ENCODE measurements at regions not wholly inside any gene's neighbourhood (a gene's known extent, or its start where the extent isn't known, plus 50 kb on each side); places are given as distances from the start of the nearest gene placed in this dataset.

- peak; percentile 54 for DNase-seq (ENCODE audit: low spot score)
- TF ChIP-seq CTCF (conservative IDR thresholded peaks at IDR 0.05; ENCODE audit: low read depth): no peak
- no peak overlapping the region for H3K27ac ChIP-seq
- ChIA-PET POLR2A (ENCODE audit: low non-redundant PET) (interaction anchor here (0.5 kb wide), 1 partner anchor 679 kb away, joined by 6 read pairs; no protein-coding TSS in a partner anchor), CTCF (interaction anchor here (0.8 to 1.3 kb wide), 3 partner anchors 466 to 1050 kb away, joined by 3 to 17 read pairs (median 4); no protein-coding TSS in a partner anchor)
These were observed 142.3 kb upstream of the RASGRP1 start for GRCh38 chr15:38706956-38707355.

- CTCF ChIA-PET: interaction anchor here (0.5 to 1.3 kb wide), 15 partner anchors 8 to 1737 kb away, joined by 3 to 17 read pairs (median 4); partner anchors contain the start of gene THBS1
- peak; percentile 54 for DNase-seq (ENCODE audit: low spot score)
- peak; percentile 82 for TF ChIP-seq CTCF (conservative IDR thresholded peaks at IDR 0.05; ENCODE audit: low read depth)
- POLR2A ChIA-PET (ENCODE audit: low non-redundant PET): no interaction called here
- no peak overlapping the region for H3K27ac ChIP-seq
These were observed 143.4 kb upstream of the RASGRP1 start for GRCh38 chr15:38707802-38708671.

GRCh38 chr15:38708672-38709180 is 144.1 kb upstream of the RASGRP1 start:
- no peak for DNase-seq (ENCODE audit: low spot score)
- H3K27ac ChIP-seq: no peak overlapping the region
- CTCF ChIA-PET: interaction anchor here (0.5 to 1.2 kb wide), 5 partner anchors 9 to 1058 kb away, joined by 3 to 7 read pairs (median 4); no protein-coding TSS in a partner anchor

GRCh38 chr15:38709196-38709595 is 144.6 kb upstream of the RASGRP1 start:
- TF ChIP-seq CTCF (conservative IDR thresholded peaks at IDR 0.05; ENCODE audit: low read depth): no peak
- ChIA-PET CTCF (no interaction called here), POLR2A (ENCODE audit: low non-redundant PET) (no interaction called here)
- DNase-seq (ENCODE audit: low spot score): no peak
- no peak overlapping the region for H3K27ac ChIP-seq

More at GRCh38 chr15:38708672-38709180, 144.1 kb upstream of the RASGRP1 start:
- no peak for TF ChIP-seq CTCF (conservative IDR thresholded peaks at IDR 0.05; ENCODE audit: low read depth)
- POLR2A ChIA-PET (ENCODE audit: low non-redundant PET): no interaction called here

- DNase-seq (ENCODE audit: low spot score): peak; percentile 21
- ChIA-PET POLR2A (ENCODE audit: low non-redundant PET) (no interaction called here), CTCF (interaction anchor here (0.6 to 1.7 kb wide), 3 partner anchors 9 to 1042 kb away, joined by 3 to 10 read pairs (median 3); no protein-coding TSS in a partner anchor)
- TF ChIP-seq CTCF (conservative IDR thresholded peaks at IDR 0.05; ENCODE audit: low read depth): no peak
- peak overlapping the region; percentile 32; the same call in 1 of the 2 replicates for H3K27ac ChIP-seq
These were observed 149.9 kb upstream of the RASGRP1 start for GRCh38 chr15:38714309-38715072.

Data from RWPE1 (cell line).